GM18505 (cell line): ENCODE measurements at regions not wholly inside any gene's neighbourhood (a gene's known extent, or its start where the extent isn't known, plus 50 kb on each side); places are given as distances from the start of the nearest gene placed in this dataset.

Source experiments
- ATAC-seq: cut with Tn5 transposase; IDR thresholded peaks from one replicate; pipeline ENCODE4 v1.9.1; 2021; ENCODE audit not compliant: unreplicated experiment
- POLR2A ChIP-seq: IDR thresholded peaks from 4 replicates; pipeline ENCODE4 v1.6.1; 2011; ENCODE audit warnings: borderline replicate concordance; ENCODE audit not compliant: insufficient read depth, insufficient read length; ENCODE audit errors: extremely low read depth

GRCh38 chrX:10104958-10105658, 51.7 kb upstream of the CLCN4 start:
- ATAC-seq, result no peak
- no peak for TF ChIP-seq POLR2A

- ATAC-seq, result peak; percentile 47
Measured at GRCh38 chrX:10106806-10107205, 50.0 kb upstream of the CLCN4 start.

More at GRCh38 chrX:10106806-10107205, 50.0 kb upstream of the CLCN4 start:
- no peak for TF ChIP-seq POLR2A
